ENCODE measurements at regions not wholly inside any gene's neighbourhood (a gene's known extent, or its start where the extent isn't known, plus 50 kb on each side); places are given as distances from the start of the nearest gene placed in this dataset.
"Not testable (repeated sequence)": the region's sequence is repeated elsewhere in the genome, so short reads cannot be mapped to it uniquely, and the experiment has no call there.

DNA sequence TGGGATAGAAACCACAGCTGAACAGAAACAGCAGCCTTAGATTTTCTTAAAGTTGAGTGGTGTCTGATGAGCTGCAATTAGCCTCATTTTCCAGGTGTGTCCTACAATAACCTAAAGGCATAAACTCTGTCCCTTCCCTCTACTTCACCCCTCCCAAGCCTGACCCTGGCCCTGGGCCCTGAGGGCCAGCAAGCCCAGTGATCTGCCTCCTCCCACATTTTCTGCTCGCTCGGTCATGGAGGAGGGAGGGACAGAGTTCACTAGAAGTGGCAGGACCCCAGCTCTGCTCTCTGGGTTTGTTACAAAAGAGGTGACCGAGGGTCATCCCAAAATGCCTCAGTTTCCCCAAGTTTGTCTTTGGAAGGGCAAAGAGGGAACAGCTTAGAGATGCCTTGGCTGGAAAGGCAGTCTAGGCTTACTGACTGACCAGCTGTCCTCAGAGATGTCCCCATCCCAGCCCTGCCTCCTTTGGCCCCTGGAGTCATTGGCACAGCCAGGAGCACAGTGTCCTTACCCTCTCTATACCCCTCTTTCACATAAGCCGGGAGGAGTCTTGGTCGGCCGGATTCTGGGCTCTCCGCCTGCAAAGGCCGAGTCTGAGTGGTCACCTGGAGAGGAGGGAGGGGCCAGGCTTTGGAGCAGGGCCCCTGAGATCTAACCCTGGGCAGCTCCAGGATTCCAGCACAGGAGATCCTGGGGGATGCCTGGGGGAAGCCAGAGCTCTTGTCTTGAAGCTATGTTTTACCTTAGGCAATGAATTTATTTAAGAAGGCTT is 172.7 kb downstream of the PTPRU start:
- H3K9ac ChIP-seq (ENCODE audit: low read depth, low read length) = no peak overlapping the region
- no peaks in the 10 kb centered on the region for H3K36me3 ChIP-seq (ENCODE audit: insufficient read depth, low read depth, low read length)
- H3K27ac ChIP-seq (ENCODE audit: low read length) = no peak overlapping the region
- no peak overlapping the region for H3K4me3 ChIP-seq (ENCODE audit: low read length)
- H3K9me3 ChIP-seq (ENCODE audit: insufficient read depth, low read depth, low read length) = peaks cover 17% of the 10 kb centered on the region
- no peaks in the 10 kb centered on the region for H3K4me1 ChIP-seq (ENCODE audit: insufficient read depth, low read length)
- no peaks in the 10 kb centered on the region for H3K27me3 ChIP-seq (ENCODE audit: insufficient read depth, low read length)

GRCh38 chr1:29406814-29407213 is 170.5 kb downstream of the PTPRU start:
- Histone ChIP-seq H3K27ac (ENCODE audit: low read length) (no peak overlapping the region), H3K27me3 (ENCODE audit: insufficient read depth, low read length) (no peaks in the 10 kb centered on the region), H3K9me3 (ENCODE audit: insufficient read depth, low read depth, low read length) (peaks cover 19% of the 10 kb centered on the region), H3K4me3 (ENCODE audit: low read length) (no peak overlapping the region), H3K9ac (ENCODE audit: low read depth, low read length) (no peak overlapping the region), H3K36me3 (ENCODE audit: insufficient read depth, low read depth, low read length) (no peaks in the 10 kb centered on the region), H3K4me1 (ENCODE audit: insufficient read depth, low read length) (no peaks in the 10 kb centered on the region)

- not testable (repeated sequence) for H3K27me3 ChIP-seq (ENCODE audit: insufficient read depth, low read length); H3K27ac ChIP-seq (ENCODE audit: low read length); H3K36me3 ChIP-seq (ENCODE audit: insufficient read depth, low read depth, low read length); H3K4me1 ChIP-seq (ENCODE audit: insufficient read depth, low read length); H3K9ac ChIP-seq (ENCODE audit: low read depth, low read length); H3K4me3 ChIP-seq (ENCODE audit: low read length)
- H3K9me3 ChIP-seq (ENCODE audit: insufficient read depth, low read depth, low read length) = peaks cover 12% of the 10 kb centered on the region
Measured at GRCh38 chr1:29400203-29400602, 163.9 kb downstream of the PTPRU start.

DNA sequence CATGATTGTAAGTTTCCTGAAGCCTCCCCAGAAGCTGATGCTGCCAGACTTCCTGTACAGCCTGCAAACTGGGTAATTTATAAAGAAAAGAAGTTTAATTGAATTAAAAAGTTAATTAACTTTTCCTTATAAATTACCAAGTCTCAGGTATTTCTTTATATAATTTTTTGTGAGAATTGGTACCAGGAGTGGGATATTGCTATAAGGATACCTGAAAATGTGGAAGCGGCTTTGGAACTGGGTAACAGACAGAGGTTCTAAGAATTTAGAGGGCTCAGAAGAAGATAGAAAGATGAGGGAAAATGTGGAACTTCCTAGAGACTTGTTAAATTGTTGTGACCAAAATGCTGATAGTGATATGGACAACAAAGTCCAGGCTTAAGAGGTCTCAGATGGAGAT is 163.1 kb downstream of the PTPRU start:
- Histone ChIP-seq H3K9me3 (ENCODE audit: insufficient read depth, low read depth, low read length) (peaks cover 5% of the 10 kb centered on the region; the same call in 1 of the 2 replicates), H3K9ac (ENCODE audit: low read depth, low read length) (no peak overlapping the region), H3K27ac (ENCODE audit: low read length) (no peak overlapping the region), H3K4me1 (ENCODE audit: insufficient read depth, low read length) (no peaks in the 10 kb centered on the region), H3K4me3 (ENCODE audit: low read length) (no peak overlapping the region), H3K36me3 (ENCODE audit: insufficient read depth, low read depth, low read length) (no peaks in the 10 kb centered on the region), H3K27me3 (ENCODE audit: insufficient read depth, low read length) (no peaks in the 10 kb centered on the region)

GRCh38 chr1:29398431-29398830 is 162.1 kb downstream of the PTPRU start:
- Histone ChIP-seq H3K36me3 (ENCODE audit: insufficient read depth, low read depth, low read length) (no peaks in the 10 kb centered on the region), H3K9me3 (ENCODE audit: insufficient read depth, low read depth, low read length) (no peaks in the 10 kb centered on the region), H3K9ac (ENCODE audit: low read depth, low read length) (no peak overlapping the region), H3K27me3 (ENCODE audit: insufficient read depth, low read length) (no peaks in the 10 kb centered on the region), H3K4me1 (ENCODE audit: insufficient read depth, low read length) (no peaks in the 10 kb centered on the region), H3K4me3 (ENCODE audit: low read length) (no peak overlapping the region), H3K27ac (ENCODE audit: low read length) (no peak overlapping the region)

- no peaks in the 10 kb centered on the region for H3K9me3 ChIP-seq (ENCODE audit: insufficient read depth, low read depth, low read length)
- H3K27ac ChIP-seq (ENCODE audit: low read length) = no peak overlapping the region
- H3K27me3 ChIP-seq (ENCODE audit: insufficient read depth, low read length) = no peaks in the 10 kb centered on the region
- H3K9ac ChIP-seq (ENCODE audit: low read depth, low read length) = no peak overlapping the region
- H3K4me1 ChIP-seq (ENCODE audit: insufficient read depth, low read length) = no peaks in the 10 kb centered on the region
- H3K4me3 ChIP-seq (ENCODE audit: low read length) = no peak overlapping the region
- no peaks in the 10 kb centered on the region for H3K36me3 ChIP-seq (ENCODE audit: insufficient read depth, low read depth, low read length)
Measured at GRCh38 chr1:29397981-29398380, 161.7 kb downstream of the PTPRU start.

DNA sequence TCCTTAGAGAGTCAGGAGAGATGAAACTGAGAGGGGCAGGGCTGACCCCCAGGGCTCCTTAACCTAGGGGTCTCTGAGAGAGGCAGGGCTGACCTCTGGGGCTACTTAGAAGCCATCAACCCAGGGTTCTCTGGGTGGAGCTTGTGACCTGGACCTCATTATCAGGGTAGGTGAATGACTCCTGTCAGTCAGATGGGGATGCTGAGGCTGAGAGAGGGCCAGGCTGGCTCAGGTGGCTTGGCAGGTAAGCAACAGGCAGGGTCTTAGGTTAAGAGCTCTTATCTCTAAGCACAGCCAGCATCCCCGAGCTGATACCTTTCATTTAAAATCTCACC is 160.9 kb downstream of the PTPRU start:
- H3K27me3 ChIP-seq (ENCODE audit: insufficient read depth, low read length) = no peaks in the 10 kb centered on the region
- no peak overlapping the region for H3K4me3 ChIP-seq (ENCODE audit: low read length)
- H3K4me1 ChIP-seq (ENCODE audit: insufficient read depth, low read length) = no peaks in the 10 kb centered on the region
- no peak overlapping the region for H3K27ac ChIP-seq (ENCODE audit: low read length)
- no peaks in the 10 kb centered on the region for H3K9me3 ChIP-seq (ENCODE audit: insufficient read depth, low read depth, low read length)
- H3K36me3 ChIP-seq (ENCODE audit: insufficient read depth, low read depth, low read length) = no peaks in the 10 kb centered on the region
- H3K9ac ChIP-seq (ENCODE audit: low read depth, low read length) = no peak overlapping the region

GRCh38 chr1:29396438-29397255 is 160.3 kb downstream of the PTPRU start:
- no peak overlapping the region for H3K4me3 ChIP-seq (ENCODE audit: low read length)
- no peaks in the 10 kb centered on the region for H3K36me3 ChIP-seq (ENCODE audit: insufficient read depth, low read depth, low read length)
- H3K9me3 ChIP-seq (ENCODE audit: insufficient read depth, low read depth, low read length) = no peaks in the 10 kb centered on the region
- H3K27ac ChIP-seq (ENCODE audit: low read length) = no peak overlapping the region
- H3K27me3 ChIP-seq (ENCODE audit: insufficient read depth, low read length) = no peaks in the 10 kb centered on the region
- no peak overlapping the region for H3K9ac ChIP-seq (ENCODE audit: low read depth, low read length)
- no peaks in the 10 kb centered on the region for H3K4me1 ChIP-seq (ENCODE audit: insufficient read depth, low read length)

DNA sequence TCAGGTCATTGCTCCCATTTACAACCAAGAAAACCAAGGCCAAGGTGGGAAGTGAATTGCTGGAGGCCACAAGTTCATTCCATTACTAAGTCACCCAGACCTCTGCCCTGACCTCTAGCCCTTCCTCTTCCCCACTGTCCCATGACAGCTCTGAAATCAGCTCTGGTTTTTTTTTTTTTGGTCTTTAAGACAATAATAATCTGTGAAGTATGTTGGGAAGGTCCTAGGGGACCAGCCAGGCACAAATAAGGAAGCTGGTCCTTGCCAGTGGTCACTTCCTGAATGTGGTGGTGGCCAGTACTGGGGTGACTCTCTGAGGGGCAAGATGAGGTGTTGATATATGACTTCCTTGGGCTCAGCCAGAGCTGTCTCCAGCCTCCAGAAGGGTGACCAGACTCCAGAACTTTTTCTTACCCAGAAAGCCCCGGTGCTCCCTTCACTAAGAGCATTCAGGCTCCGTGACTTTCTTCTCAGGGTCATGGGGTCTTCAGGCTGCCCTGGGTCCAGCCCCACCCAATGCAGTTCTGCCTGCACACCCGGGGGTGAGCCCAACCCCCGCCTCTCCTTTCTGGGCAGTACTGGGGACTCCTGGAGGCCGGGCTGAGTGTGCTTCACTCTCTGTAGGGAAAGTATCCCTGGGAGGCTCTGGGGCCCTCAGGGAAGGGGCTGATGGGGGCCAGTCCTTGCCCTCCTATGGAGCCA is 159.6 kb downstream of the PTPRU start:
- H3K9me3 ChIP-seq (ENCODE audit: insufficient read depth, low read depth, low read length) = no peaks in the 10 kb centered on the region
- no peak overlapping the region for H3K27ac ChIP-seq (ENCODE audit: low read length)

GRCh38 chr1:29394521-29395225 is 158.4 kb downstream of the PTPRU start:
- Histone ChIP-seq H3K4me1 (ENCODE audit: insufficient read depth, low read length) (no peaks in the 10 kb centered on the region), H3K9ac (ENCODE audit: low read depth, low read length) (no peak overlapping the region), H3K36me3 (ENCODE audit: insufficient read depth, low read depth, low read length) (no peaks in the 10 kb centered on the region), H3K9me3 (ENCODE audit: insufficient read depth, low read depth, low read length) (no peaks in the 10 kb centered on the region), H3K4me3 (ENCODE audit: low read length) (no peak overlapping the region), H3K27me3 (ENCODE audit: insufficient read depth, low read length) (no peaks in the 10 kb centered on the region), H3K27ac (ENCODE audit: low read length) (no peak overlapping the region)

More for the DNA sequence above, 159.6 kb downstream of the PTPRU start:
- no peaks in the 10 kb centered on the region for H3K27me3 ChIP-seq (ENCODE audit: insufficient read depth, low read length)
- no peak overlapping the region for H3K9ac ChIP-seq (ENCODE audit: low read depth, low read length)
- no peaks in the 10 kb centered on the region for H3K4me1 ChIP-seq (ENCODE audit: insufficient read depth, low read length)
- H3K36me3 ChIP-seq (ENCODE audit: insufficient read depth, low read depth, low read length) = no peaks in the 10 kb centered on the region
- no peak overlapping the region for H3K4me3 ChIP-seq (ENCODE audit: low read length)

GRCh38 chr1:29393451-29393826 is 157.1 kb downstream of the PTPRU start:
- Histone ChIP-seq H3K4me1 (ENCODE audit: insufficient read depth, low read length) (no peaks in the 10 kb centered on the region), H3K9me3 (ENCODE audit: insufficient read depth, low read depth, low read length) (no peaks in the 10 kb centered on the region), H3K9ac (ENCODE audit: low read depth, low read length) (no peak overlapping the region), H3K4me3 (ENCODE audit: low read length) (no peak overlapping the region), H3K27ac (ENCODE audit: low read length) (no peak overlapping the region), H3K36me3 (ENCODE audit: insufficient read depth, low read depth, low read length) (no peaks in the 10 kb centered on the region), H3K27me3 (ENCODE audit: insufficient read depth, low read length) (no peaks in the 10 kb centered on the region)
